Liver (tissue), 8 donors: ENCODE measurements at regions not wholly inside any gene's neighbourhood (a gene's known extent, or its start where the extent isn't known, plus 50 kb on each side); places are given as distances from the start of the nearest gene placed in this dataset.

Source experiments
- DNase-seq: peaks from one replicate; pipeline ENCODE4 v3.0.0-alpha.2; 2017; ENCODE audit warnings: low spot score
- H3K27ac ChIP-seq, 2 donors: one replicate each; pipeline ENCODE4 v1.7.0; 2013; ENCODE audit warnings: inconsistent platforms in 2 of 2, low read length in 2 of 2, control low read depth in 1 of 2, low read depth in 1 of 2, mild to moderate bottlenecking in 1 of 2
- H3K27me3 ChIP-seq, 4 donors: one replicate each; pipeline versions ENCODE4 v1.6.1 to v1.7.0; 2013; ENCODE audit warnings: low read length in 3 of 4, inconsistent platforms in 1 of 4, mild to moderate bottlenecking in 1 of 4, moderate library complexity in 1 of 4; ENCODE audit not compliant: control insufficient read depth in 4 of 4, insufficient read depth in 4 of 4
- H3K36me3 ChIP-seq, 4 donors: one replicate each; pipeline versions ENCODE4 v1.6.1 to v1.7.0; 2013; ENCODE audit warnings: low read length in 3 of 4, mild to moderate bottlenecking in 3 of 4, low read depth in 1 of 4, moderate library complexity in 1 of 4; ENCODE audit not compliant: control insufficient read depth in 4 of 4, insufficient read depth in 3 of 4
- H3K4me1 ChIP-seq, 4 donors: one replicate each; pipeline versions ENCODE4 v1.6.1 to v1.7.0; 2013; ENCODE audit warnings: low read length in 3 of 4, mild to moderate bottlenecking in 3 of 4, moderate library complexity in 1 of 4; ENCODE audit not compliant: control insufficient read depth in 4 of 4, insufficient read depth in 4 of 4
- H3K4me3 ChIP-seq, 3 donors: one replicate each; pipeline versions ENCODE4 v1.6.1 to v1.7.0; 2013; ENCODE audit warnings: low read length in 3 of 3, control low read depth in 1 of 3, low read depth in 1 of 3, mild to moderate bottlenecking in 1 of 3
- H3K9ac ChIP-seq, 2 donors: one replicate each; pipeline ENCODE4 v1.7.0; 2013; ENCODE audit warnings: low read length in 2 of 2, mild to moderate bottlenecking in 2 of 2, moderate library complexity in 2 of 2, control low read depth in 1 of 2, low read depth in 1 of 2
- H3K9me3 ChIP-seq, 4 donors: one replicate each; pipeline versions ENCODE4 v1.6.1 to v1.7.0; 2013; ENCODE audit warnings: low read length in 3 of 4; ENCODE audit not compliant: control insufficient read depth in 4 of 4
- ATF3 ChIP-seq: IDR thresholded peaks from 2 replicates; pipeline ENCODE4 v1.6.1; 2016; ENCODE audit warnings: antibody characterized with exemption
- CTCF ChIP-seq: fragments of 150-350 bp; IDR thresholded peaks from 2 replicates; pipeline ENCODE4 v1.5.1; 2017; ENCODE audit warnings: improper control_type of control experiment, low read depth, low read length; ENCODE audit not compliant: missing input control
- EGR1 ChIP-seq, 2 donors: IDR thresholded peaks; 2 replicates each; pipeline ENCODE4 v1.6.1; 2016 to 2018; ENCODE audit warnings: antibody characterized with exemption in 2 of 2, low read depth in 2 of 2
- FOXA1 ChIP-seq: IDR thresholded peaks from 2 replicates; pipeline ENCODE4 v1.6.1; 2016; ENCODE audit warnings: antibody characterized with exemption
- HNF4G ChIP-seq: IDR thresholded peaks from 2 replicates; pipeline ENCODE4 v1.6.1; 2016; ENCODE audit warnings: antibody characterized with exemption
- JUND ChIP-seq, 2 donors: IDR thresholded peaks; 2 replicates each; pipeline ENCODE4 v1.6.1; 2016; ENCODE audit warnings: antibody characterized with exemption in 2 of 2
- NR2F2 ChIP-seq: IDR thresholded peaks from 2 replicates; pipeline ENCODE4 v1.6.1; 2016; ENCODE audit warnings: antibody characterized with exemption
- RAD21 ChIP-seq, 2 donors: IDR thresholded peaks; 2 replicates each; pipeline ENCODE4 v1.6.1; 2016; ENCODE audit warnings: antibody characterized with exemption in 2 of 2, mild to moderate bottlenecking in 2 of 2
- REST ChIP-seq: IDR thresholded peaks from 2 replicates; pipeline ENCODE4 v1.6.1; 2016; ENCODE audit warnings: antibody characterized with exemption, mild to moderate bottlenecking
- TAF1 ChIP-seq: conservative IDR thresholded peaks from 2 replicates; pipeline ENCODE4 v1.6.1; 2016; ENCODE audit warnings: antibody characterized with exemption, mild to moderate bottlenecking
- YY1 ChIP-seq: IDR thresholded peaks from 2 replicates; pipeline ENCODE4 v1.6.1; 2016; ENCODE audit warnings: antibody characterized with exemption, mild to moderate bottlenecking
- ZBTB33 ChIP-seq: IDR thresholded peaks from 2 replicates; pipeline ENCODE4 v1.6.1; 2016; ENCODE audit warnings: antibody characterized with exemption
- WGBS: extraction: QIAGEN DNeasy Blood & Tissue Kit; methylation state at CpG from one replicate; pipeline ENCODE4 v1.1.7; 2013; 5-methylcytosine and 5-hydroxymethylcytosine counted together
- donor health status: healthy.
- donor health status: healthy.
- donor health status: healthy.
- donor health status: healthy.
- donor health status: healthy.

GRCh38 chr9:3136230-3136629, 292.3 kb upstream of the PUM3 start:
- H3K36me3 ChIP-seq = no peaks in the 10 kb centered on the region
- no peaks in the 10 kb centered on the region for H3K4me1 ChIP-seq
- DNase-seq = no peak
- H3K27ac ChIP-seq = no peak overlapping the region
- H3K9ac ChIP-seq = no peak overlapping the region
- H3K4me3 ChIP-seq = no peak overlapping the region
- H3K9me3 ChIP-seq = no peaks in the 10 kb centered on the region
- H3K27me3 ChIP-seq = no peaks in the 10 kb centered on the region
- TF ChIP-seq ATF3 = no peak
- no peak for TF ChIP-seq ZBTB33
- TF ChIP-seq JUND (IDR thresholded peaks at IDR 0.05) = no peak
- no peak for TF ChIP-seq YY1
- TF ChIP-seq EGR1 (IDR thresholded peaks at IDR 0.05; ENCODE audit: low read depth in 2 of 2) = no peak
- no peak for TF ChIP-seq HNF4G
- 81% methylated on average over 1 of the region's 1 CpG for WGBS

GRCh38 chr9:3127564-3127963, 283.7 kb upstream of the PUM3 start:
- Histone ChIP-seq H3K27me3 (no peaks in the 10 kb centered on the region), H3K4me3 (no peak overlapping the region), H3K36me3 (no peaks in the 10 kb centered on the region), H3K27ac (no peak overlapping the region), H3K4me1 (no peaks in the 10 kb centered on the region), H3K9me3 (no peaks in the 10 kb centered on the region), H3K9ac (no peak overlapping the region)
- TF ChIP-seq RAD21 (IDR thresholded peaks at IDR 0.05) = no peak
- TF ChIP-seq ATF3 = no peak
- TF ChIP-seq FOXA1 = no peak
- TF ChIP-seq REST = no peak
- WGBS = 76% methylated on average over 1 of the region's 1 CpG
- no peak for DNase-seq

- H3K27me3 ChIP-seq = no peaks in the 10 kb centered on the region
- no peak overlapping the region for H3K4me3 ChIP-seq
- no peaks in the 10 kb centered on the region for H3K9me3 ChIP-seq
- H3K4me1 ChIP-seq = no peaks in the 10 kb centered on the region
- 62% methylated on average over 6 of the region's 6 CpGs for WGBS
- H3K27ac ChIP-seq = no peak overlapping the region
- no peak for DNase-seq
- H3K36me3 ChIP-seq = no peaks in the 10 kb centered on the region
- H3K9ac ChIP-seq = no peak overlapping the region
- TF ChIP-seq EGR1 (IDR thresholded peaks at IDR 0.05; ENCODE audit: low read depth in 2 of 2) (no peak), YY1 (no peak), FOXA1 (no peak), CTCF (no peak), NR2F2 (no peak), TAF1 (no peak), ZBTB33 (no peak), ATF3 (no peak)
These were observed 281.9 kb upstream of the PUM3 start for GRCh38 chr9:3125602-3126405.
